NCI-H2107 (cell line): ENCODE measurements at regions not wholly inside any gene's neighbourhood (a gene's known extent, or its start where the extent isn't known, plus 50 kb on each side); places are given as distances from the start of the nearest gene placed in this dataset.

Experiments used
- DNase-seq: peaks from one replicate; lab custom pipeline; 2025; lab: John Stamatoyannopoulos, UW

DNA sequence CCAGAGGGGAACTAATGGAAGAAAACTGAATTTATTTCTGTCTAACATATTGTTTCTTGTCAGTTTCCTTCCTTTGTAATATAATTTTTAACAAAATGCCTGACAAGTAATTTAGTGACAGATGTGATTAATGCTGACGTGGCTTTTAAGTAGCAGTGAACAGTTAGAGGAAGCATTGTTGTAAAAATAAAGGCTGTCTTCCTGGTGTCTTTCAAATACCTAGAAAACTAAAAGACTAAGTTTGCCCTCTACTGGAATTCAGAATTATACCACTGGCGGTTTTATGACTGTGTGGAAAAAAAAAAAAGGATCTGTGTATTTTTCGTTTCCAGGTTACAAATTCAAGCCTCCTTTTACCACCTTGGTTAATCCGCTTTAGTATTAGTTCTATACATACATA, 217.1 kb upstream of the DPP6 start:
- no peak for DNase-seq

DNA sequence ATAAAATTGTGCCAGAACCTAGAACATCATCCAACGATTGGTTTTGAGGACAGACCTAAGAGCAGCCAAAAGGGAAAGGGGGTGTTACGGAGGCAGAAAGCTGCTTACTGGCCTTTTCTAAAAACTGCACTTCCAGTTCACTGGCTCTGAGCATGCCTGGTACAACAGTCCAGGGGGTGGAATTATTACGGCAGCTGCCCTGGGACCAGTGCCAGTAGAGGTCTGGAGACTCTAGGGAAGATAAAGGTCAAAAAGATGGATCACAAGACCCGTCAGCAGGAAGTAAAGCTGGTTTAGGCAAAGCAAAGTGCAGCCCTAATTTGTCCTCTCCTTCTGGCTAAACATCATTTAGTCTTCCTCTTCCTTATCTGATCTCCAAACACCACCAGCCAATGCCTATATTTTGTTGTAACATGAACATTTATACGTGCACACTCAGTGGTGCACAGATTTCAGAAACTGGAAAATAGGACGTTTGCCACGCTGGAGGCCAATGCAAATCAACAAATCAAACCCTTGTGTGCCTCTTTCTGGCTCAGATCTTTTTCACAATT, 216.4 kb upstream of the DPP6 start:
- DNase-seq, result no peak

DNA sequence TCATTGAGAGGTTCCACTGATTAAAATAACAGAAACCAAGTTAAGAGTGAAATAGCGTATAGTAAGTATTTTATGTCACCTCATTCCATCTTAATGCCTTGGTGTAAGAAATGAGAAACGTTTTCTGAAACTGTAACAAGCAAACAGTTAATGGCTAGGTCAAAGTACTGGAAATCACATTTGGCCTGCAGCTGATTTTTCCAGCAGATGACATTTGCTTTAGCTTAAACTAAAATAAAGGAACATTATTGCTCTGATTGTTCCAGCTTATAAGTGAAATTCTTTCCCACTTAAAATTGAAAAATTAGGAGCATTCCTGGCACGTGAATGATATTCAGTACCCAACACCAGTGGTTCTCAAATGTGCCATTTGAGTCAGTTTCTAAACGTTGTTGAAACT, 213.6 kb upstream of the DPP6 start:
- no peak for DNase-seq

DNA sequence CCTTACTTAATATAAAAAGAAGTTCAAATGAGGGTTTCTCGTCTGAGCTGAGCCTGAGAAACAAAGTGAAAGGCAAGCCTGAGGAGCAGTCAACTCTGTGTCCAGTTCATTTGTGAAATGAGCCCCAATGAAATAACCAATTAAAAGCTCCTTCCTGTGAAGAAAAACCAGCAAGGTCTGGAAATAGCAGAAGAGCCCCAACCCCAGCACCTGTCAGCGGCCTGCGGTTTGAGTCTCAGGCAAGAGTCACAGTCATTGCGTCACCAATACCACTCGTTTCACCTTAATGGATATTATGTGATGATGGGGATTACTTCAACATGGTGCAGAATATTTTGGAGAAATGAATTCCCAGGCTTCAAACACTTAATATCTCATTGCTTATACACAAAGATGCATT, 211.3 kb upstream of the DPP6 start:
- DNase-seq, result no peak

DNA sequence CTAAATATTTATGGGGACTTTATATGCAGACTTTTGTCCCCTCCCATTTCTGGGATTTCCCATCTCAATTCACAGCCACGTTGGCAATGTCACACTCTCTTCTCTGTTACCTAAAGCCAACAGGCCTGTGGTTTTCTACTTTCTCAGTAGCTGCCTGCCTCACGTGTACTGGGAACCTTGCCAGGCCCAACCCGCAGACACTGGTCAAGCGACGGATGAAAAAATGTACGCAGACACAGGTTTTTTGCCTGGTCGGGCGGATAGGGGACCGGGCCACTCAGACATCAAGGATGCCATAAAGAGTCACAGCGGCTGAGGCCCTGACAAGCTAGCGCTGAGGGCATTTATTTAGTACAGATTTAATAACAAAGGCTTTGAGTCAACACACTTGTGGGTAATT, 204.4 kb upstream of the DPP6 start:
- DNase-seq, result no peak

DNA sequence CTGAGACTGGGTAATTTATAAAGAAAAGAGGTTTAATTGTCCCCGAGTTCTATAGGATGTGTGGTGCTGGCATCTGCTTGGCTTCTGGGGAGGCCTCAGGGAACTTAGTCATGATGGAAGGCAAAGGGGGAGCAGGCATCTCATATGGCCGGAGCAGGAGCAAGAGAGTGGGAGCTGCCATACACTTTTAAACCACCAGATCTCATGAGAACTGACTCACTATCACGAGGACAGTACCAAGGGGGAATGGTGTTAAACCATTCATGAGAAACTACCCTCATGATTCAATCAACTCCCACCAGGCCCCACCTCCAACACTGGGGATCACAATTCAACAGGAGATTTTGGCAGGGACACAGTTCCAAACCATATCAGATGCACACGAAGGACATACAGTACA, 199.9 kb upstream of the DPP6 start:
- DNase-seq, result no peak

DNA sequence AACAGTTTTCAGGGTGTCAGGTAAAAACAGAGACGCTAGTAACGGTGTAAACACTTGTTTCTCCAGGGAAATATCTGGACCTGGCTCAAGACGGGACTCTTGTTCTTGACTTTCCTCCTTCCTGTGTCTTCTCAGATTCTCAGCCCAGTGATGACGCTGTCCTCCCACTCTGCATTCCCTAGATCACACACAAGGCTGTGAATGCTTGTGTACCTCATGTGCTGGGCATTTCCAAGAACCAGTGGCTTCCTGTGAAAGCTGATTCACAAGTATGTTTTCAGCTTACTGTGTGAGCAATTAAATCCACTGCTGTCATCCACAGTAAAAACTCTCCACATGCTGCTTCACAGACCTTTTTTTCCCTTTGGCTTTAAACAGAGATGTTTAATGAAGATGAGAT, 193.8 kb upstream of the DPP6 start:
- no peak for DNase-seq

DNA sequence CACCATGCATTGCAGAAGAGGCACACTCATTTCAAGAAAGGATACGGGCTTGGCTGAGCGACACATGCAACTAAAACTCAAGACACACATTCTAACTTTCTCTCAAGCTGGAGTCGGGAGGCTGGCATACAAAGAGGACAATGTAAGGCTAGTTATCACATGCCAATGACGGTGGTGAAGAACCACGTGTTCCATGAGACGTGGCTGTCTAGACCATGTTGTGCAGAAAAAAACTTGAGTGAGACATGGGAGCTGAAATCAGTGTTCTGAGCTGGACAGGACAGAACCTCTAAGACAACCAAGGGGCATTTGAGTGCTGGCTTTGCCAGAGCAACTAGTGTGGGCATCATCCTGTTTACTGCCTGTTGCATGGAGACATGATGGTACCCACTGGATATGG, 193.0 kb upstream of the DPP6 start:
- DNase-seq, result no peak

DNA sequence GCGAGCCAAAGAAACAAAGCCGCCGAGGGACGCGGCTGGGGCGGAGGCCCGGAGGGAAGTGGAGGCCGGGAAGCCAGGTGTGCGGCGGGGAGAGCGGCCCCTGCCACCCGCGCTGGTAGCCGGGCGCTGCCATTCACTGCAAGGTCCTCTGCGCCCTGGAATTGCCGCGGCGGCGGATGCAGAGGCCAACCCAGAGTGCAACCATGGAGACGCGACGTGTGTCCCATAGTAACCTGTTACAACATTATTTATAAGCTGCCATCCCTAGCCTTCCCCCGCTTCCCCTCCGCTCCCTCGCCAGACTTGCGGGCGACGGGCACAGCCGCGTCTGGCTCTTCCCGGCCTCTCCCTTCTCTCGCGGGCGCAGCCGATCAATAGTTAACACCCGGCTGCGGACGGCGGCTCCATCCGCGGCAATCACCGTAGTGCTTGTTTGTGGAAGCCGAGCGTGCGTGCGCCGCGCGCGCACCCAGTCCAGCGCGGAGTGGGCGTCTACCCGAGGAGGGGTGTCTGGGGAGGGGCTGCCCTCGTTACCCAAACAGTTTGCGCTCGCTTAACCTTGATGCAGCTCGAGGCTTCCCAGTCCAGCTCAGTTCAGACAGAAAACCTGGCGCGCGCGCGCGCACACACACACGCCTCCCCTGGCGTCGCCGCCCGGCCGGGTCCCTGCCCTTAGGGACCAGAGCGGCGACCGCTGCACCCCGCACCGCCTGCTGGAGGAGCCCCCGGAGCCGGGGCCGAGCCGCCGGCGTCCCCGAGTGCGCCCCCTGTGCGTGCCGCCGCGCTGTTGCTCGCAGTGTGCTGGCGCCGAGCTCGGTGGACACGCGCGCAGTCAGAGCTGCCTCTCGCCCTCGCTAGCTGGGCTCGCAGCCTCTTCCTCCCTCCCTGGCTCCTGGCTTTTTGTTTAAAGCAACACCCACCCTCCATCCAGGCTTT, 165.4 kb upstream of the DPP6 start:
- DNase-seq, result no peak

DNA sequence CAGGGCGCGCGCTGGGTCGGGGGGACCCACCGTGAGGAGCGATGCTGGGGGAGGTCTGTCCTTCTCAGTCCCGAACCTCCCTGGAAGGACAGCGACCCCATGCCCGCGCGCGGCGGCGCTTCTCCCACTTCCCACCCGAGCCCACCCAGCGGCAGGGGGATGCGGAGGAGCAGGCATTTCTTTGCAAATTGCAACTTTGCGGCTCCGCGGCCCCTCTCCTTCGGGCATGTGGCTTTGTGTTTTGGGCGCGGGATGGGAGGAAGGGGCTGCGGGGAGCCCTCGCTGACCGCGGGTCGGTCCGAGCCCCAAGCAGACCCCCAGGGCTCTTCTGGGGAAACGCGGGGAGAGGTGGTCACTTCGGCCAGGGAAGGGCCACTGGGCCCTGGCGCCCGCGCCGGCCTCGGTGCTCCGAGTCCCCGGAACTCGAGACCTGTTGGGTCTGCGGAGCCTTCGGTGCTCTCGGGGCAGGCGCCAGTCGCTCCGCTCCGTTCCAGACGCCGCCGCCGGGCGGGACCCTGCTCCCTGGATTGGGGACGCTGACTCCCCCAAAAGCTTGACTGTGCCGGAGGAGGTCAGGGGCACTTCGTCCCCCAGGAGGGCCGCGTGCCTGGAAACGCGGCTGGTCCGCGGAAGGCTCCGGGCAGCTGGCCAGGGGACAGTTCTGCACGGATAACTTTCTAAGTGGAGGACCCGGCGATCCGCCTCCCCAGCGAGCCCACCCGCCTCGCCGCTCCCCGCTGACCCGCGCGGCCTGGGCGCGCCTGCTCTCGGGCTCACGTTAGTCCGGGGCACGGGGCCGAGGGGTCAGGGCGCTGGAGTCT, 164.2 kb upstream of the DPP6 start:
- no peak for DNase-seq

DNA sequence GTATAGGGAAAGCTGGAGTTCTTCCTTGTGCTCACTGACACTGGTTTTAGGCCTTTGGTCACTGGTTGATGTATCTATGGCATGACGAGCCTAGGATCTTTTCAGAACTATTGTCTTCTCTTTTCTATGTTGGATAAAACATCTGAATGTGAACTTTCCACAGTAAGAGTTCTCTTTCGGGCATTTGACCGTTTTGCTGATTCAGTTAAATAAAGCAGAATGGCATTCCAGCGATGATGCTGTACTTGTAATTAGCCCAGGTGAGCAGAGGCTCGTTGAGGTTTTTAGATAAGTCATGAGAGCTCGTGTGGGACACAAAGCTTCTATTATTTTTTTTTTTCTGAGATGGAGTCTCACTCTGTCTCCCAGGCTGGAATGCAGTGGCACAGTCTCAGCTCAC, 160.2 kb upstream of the DPP6 start:
- no peak for DNase-seq

DNA sequence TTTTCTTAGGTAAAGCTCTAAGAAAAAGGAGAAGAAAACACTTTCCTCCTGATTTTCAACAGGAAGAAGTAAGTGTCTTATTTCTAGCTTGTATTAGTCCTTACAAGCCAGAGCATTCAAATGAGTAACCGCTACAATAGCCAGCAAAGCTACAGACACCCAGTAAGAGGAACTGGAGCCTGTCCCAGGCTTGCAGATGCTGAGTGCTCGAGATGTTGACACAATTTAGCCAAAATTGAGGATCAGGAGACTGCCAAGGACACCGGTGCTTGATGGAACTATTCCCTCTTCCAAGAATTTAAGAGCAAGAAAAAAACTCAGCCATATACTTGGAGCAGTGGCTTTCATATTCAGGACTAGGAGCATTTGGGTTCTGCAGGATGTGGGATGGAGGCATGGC, 149.3 kb upstream of the DPP6 start:
- no peak for DNase-seq

DNA sequence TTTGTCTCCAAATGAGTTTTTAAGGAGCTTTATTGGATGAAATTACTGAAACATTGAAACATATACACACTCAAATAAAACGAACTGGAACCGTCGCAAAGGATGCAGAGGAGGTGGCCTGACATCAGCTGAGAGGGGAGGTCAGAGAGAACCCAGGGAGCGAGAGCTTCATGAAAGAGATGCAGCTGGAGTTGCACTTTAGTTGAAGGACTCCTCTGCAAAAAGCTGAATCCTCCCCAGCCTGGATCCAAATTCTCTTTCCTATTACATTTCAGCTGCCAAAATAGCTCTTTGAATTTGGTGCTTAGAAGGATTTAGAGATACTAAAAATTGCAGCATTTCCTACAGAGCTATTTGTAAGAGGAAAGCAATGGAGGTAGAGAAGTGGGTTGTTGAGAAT, 140.0 kb upstream of the DPP6 start:
- no peak for DNase-seq

DNA sequence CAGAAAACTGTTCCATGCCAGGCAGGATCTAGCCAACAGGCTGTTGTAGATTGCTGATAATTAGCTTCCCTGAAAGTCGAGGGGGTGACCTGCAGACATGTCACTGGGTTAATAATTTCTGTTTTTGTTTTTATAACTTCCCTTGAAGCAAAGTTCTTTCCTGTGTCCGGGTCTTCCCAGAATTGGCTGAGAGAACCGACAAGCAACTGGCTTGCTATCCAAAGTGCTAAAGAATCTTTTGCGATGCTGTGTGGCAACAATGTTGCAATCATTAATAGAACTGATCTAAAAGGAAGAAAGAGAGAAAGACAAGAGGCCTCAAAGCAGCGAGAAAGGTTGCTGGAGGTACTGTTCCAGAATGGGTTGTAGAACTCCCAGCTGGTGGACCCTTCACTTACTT, 132.1 kb upstream of the DPP6 start:
- no peak for DNase-seq

DNA sequence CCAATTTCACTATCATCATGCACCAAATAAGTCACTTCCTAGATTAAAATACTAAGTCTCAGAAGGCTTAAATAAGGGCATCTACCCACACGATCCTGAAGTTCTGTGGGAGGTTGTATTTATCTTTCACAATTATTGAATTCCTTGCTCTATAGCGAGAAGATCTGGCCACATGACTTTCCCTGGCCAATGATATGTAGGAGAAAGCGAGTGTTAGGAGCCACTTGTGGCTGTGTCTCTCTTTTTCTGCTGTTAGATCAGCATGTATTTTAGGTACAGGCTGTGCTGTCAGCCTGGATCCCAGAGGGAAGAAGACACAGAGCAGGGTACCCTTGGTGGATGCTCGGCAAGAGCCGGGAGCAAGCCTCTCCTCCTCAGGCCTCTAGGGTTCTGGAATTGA, 131.3 kb upstream of the DPP6 start:
- DNase-seq, result no peak

DNA sequence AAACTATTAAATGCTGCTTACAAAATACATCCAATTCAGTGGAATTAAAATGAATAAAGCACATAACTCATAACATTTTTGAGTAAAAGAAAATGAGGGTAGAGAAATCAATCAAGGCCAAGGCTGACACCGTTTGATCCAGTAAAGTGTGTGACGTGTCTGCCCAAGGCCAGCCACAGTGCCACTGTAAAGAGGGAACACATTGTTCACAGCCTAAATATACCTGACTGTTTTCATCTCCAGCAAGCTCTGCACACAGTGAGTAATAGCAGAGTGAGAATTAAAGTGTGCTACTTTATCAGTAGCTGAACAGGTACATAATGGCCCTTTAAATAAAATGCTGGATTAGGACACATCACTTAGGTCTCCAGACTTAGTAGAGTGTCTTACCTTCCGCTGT, 130.8 kb upstream of the DPP6 start:
- no peak for DNase-seq

DNA sequence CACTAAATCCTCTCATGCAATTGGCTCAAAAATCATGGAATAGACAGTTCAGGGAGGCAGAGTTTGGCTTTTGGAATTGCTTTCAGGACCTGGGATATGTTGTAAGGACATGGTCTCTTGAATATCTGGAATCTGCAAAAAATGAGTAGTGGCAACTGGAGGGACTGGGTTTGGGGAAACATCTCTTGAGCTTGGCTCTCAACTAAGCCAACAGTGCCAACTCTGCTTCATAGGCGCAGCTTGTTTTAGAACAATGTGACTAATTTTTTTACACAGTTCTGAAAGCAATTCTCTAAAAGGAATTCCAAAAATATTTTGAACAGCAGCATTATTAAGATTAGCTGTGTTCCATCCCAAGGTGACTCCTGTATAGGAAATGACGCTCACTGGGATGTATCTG, 121.5 kb upstream of the DPP6 start:
- no peak for DNase-seq

DNA sequence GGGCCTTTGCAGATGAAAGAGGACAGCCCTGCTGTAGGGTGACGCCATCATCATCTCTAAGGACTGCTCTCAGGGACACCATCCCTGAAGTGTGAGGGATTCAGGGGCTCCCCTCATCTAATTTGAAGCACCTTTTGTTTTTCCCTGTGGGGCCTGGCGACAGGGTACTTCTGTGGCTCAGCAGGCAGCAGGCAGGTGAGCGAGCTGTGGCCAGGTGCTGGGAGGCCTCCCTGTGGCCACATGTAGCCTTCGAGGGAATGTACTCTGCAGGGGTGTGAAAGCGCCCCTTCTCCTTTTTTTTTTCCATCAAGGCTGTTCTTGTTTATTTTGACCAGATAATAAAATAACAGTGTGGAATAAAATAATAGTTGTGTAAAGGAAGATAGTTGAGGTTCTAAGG, 118.2 kb upstream of the DPP6 start:
- no peak for DNase-seq

DNA sequence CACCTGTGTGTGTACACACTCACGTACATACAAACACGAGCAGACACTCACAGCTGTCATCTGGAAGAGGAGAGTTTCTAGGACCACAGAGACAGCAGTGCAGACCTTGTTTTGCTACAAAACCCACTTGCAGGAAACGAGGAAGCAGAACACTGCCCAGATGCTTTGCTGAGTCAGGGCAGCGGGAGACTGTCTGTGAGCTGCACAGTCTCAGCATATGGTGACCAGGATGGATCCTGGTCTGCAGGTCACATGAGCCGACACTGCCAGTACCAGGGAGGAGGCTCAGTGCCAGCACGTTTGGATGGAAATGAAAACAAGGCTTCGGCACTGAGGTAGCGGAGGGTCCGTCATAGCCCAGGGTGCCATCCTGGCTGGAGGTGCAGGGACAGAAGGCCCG, 117.6 kb upstream of the DPP6 start:
- DNase-seq, result no peak

DNA sequence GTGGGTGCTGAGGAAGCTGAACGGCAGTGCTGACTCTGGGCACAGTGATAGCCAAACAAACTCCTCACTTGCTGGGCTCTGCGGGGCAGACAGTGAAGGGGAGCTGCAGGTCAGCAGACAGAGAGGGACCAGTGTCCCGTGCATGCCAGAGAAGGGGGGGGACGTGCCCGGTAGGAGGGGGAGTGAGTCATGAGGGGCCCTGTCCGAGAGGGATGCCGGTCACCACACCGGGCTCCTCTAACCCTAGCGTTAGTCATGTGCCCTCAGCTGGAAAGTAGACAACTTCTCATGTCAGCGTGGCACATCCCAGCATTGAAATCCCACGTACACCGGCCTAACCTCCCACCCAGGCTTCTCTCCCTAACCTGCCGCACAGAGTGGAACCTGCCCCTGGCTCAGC, 117.1 kb upstream of the DPP6 start:
- DNase-seq, result no peak

DNA sequence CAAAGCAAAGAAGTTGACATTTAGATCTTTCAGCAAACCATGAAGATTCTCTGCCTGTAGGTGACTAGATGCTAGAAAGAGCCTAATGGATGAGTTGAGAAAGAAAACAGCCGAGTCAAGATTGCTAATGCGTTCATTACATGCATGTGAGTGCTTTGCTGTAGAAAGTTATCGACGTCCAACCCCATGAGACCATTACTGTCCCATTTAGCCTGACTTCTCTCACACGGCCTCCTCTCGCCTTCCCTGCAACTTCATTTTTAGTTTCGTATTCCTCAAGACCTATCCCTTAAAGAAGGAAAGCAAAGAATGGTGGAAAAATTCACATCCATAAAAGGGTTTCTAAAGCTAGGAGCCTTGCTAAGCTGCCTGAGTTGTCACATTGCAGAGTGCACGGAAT, 113.7 kb upstream of the DPP6 start:
- no peak for DNase-seq

DNA sequence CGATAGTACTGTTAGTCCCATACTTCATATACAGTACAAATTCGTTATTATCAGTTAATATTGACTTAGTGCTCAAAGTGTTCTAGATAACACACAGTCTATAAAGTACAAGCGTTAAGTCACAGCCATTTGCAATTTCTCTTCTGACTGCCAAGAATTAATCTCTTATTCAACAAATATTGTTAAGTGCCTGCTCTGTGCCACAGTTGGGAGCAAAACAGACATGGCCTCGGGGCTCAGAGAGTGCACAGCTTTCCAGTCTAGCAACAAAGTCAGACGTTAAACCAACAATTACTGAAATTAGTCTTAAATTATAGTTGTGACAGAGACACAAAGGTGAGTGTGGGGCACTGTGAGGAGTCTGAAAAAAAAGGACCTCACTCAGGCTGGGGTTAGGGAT, 113.0 kb upstream of the DPP6 start:
- DNase-seq, result no peak

DNA sequence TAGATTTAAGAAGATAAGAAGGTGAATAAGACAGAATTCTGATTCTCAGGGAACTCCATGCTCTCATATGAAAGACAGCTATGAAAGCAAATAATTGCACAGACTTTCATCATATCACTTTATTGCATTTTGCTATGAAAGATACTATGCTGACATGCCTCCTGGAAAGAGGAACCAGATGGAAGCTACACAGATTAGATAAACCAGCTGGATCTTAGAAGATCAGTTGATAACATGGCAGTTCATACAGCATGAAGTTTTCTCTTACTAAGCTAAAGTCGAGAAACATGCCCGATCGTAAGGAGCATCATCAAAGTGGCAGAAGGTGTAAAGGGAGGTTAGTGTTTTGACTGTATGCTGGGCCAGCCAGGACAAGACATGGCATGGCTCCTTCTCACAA, 112.5 kb upstream of the DPP6 start:
- DNase-seq, result no peak
